RWPE2 (cell line): ENCODE measurements at regions not wholly inside any gene's neighbourhood (a gene's known extent, or its start where the extent isn't known, plus 50 kb on each side); places are given as distances from the start of the nearest gene placed in this dataset.

Experiments used
- ATAC-seq: fragments of 200-7000 bp; cut with Tn5 transposase; 3 replicates; pipeline ENCODE4 v1.9.1; 2021; ENCODE audit warnings: low read depth
- DNase-seq: peaks from one replicate; pipeline ENCODE4 v3.0.0-alpha.2; 2020; ENCODE audit warnings: low spot score
- H3K27ac ChIP-seq: fragments of 450-650 bp; 2 replicates; pipeline ENCODE4 v1.5.1; 2017; ENCODE audit warnings: mild to moderate bottlenecking; ENCODE audit not compliant: poor library complexity, severe bottlenecking
- H3K27me3 ChIP-seq: fragments of 250-450 bp; sonication (Bioruptor Pico); 2 replicates; pipeline ENCODE4 v1.5.1; 2021; ENCODE audit warnings: mild to moderate bottlenecking, moderate library complexity; ENCODE audit not compliant: insufficient read depth, poor library complexity, severe bottlenecking
- H3K36me3 ChIP-seq: fragments of 250-450 bp; sonication (Bioruptor Pico); 2 replicates; pipeline ENCODE4 v1.5.1; 2020; ENCODE audit warnings: low read depth, mild to moderate bottlenecking, moderate library complexity
- H3K4me1 ChIP-seq: fragments of 250-450 bp; sonication (Bioruptor Pico); 2 replicates; pipeline ENCODE4 v1.5.1; 2021; ENCODE audit warnings: mild to moderate bottlenecking, moderate library complexity; ENCODE audit not compliant: insufficient read depth, poor library complexity, severe bottlenecking
- H3K4me3 ChIP-seq: fragments of 250-450 bp; sonication (Bioruptor Pico); 2 replicates; pipeline ENCODE4 v1.5.1; 2021; ENCODE audit warnings: mild to moderate bottlenecking, moderate library complexity; ENCODE audit not compliant: severe bottlenecking
- H3K9me3 ChIP-seq: fragments of 250-450 bp; sonication (Bioruptor Pico); 2 replicates; pipeline ENCODE4 v1.5.1; 2021; ENCODE audit warnings: mild to moderate bottlenecking, moderate library complexity; ENCODE audit not compliant: severe bottlenecking
- CTCF ChIP-seq: fragments of 450-650 bp; IDR thresholded peaks from one replicate; pipeline ENCODE4 v1.5.1; 2017; ENCODE audit warnings: mild to moderate bottlenecking, moderate library complexity; ENCODE audit not compliant: poor library complexity, severe bottlenecking

GRCh38 chr2:116061023-116061422 is 1618.6 kb downstream of the DPP10 start:
- H3K27me3 ChIP-seq = no peaks in the 10 kb centered on the region
- no peak overlapping the region for H3K27ac ChIP-seq
- no peak for DNase-seq
- H3K9me3 ChIP-seq = no peaks in the 10 kb centered on the region
- H3K4me3 ChIP-seq = no peak overlapping the region
- no peaks in the 10 kb centered on the region for H3K36me3 ChIP-seq
- TF ChIP-seq CTCF = no peak
- no peaks in the 10 kb centered on the region for H3K4me1 ChIP-seq
- ATAC-seq = no peak

- TF ChIP-seq CTCF = no peak
- no peaks in the 10 kb centered on the region for H3K4me1 ChIP-seq
- H3K4me3 ChIP-seq = no peak overlapping the region
- no peaks in the 10 kb centered on the region for H3K36me3 ChIP-seq
- no peak for DNase-seq
- H3K9me3 ChIP-seq = no peaks in the 10 kb centered on the region
- no peak for ATAC-seq
- H3K27me3 ChIP-seq = no peaks in the 10 kb centered on the region
- H3K27ac ChIP-seq = no peak overlapping the region
Measured at GRCh38 chr2:116073731-116074130, 1631.3 kb downstream of the DPP10 start.

GRCh38 chr2:116074161-116074560 is 1631.7 kb downstream of the DPP10 start:
- TF ChIP-seq CTCF = no peak
- DNase-seq (no peak), ATAC-seq (no peak)
- H3K27ac ChIP-seq = no peak overlapping the region
- H3K27me3 ChIP-seq = no peaks in the 10 kb centered on the region
- no peaks in the 10 kb centered on the region for H3K4me1 ChIP-seq
- H3K4me3 ChIP-seq = no peak overlapping the region
- no peaks in the 10 kb centered on the region for H3K36me3 ChIP-seq
- H3K9me3 ChIP-seq = no peaks in the 10 kb centered on the region

GRCh38 chr2:116088236-116088635 is 1645.8 kb downstream of the DPP10 start:
- H3K4me1 ChIP-seq = no peaks in the 10 kb centered on the region
- TF ChIP-seq CTCF = no peak

GRCh38 chr2:116094196-116094595 is 1651.8 kb downstream of the DPP10 start:
- no peak overlapping the region for H3K4me3 ChIP-seq
- TF ChIP-seq CTCF = peak; percentile 11
- no peak overlapping the region for H3K27ac ChIP-seq
- H3K27me3 ChIP-seq = no peaks in the 10 kb centered on the region
- no peaks in the 10 kb centered on the region for H3K4me1 ChIP-seq
- ATAC-seq (no peak), DNase-seq (no peak)
- no peaks in the 10 kb centered on the region for H3K9me3 ChIP-seq
- no peaks in the 10 kb centered on the region for H3K36me3 ChIP-seq

More at GRCh38 chr2:116088236-116088635, 1645.8 kb downstream of the DPP10 start:
- no peaks in the 10 kb centered on the region for H3K36me3 ChIP-seq
- no peak overlapping the region for H3K27ac ChIP-seq
- ATAC-seq = no peak
- no peak overlapping the region for H3K4me3 ChIP-seq
- H3K27me3 ChIP-seq = no peaks in the 10 kb centered on the region
- H3K9me3 ChIP-seq = no peaks in the 10 kb centered on the region
- no peak for DNase-seq
